ENCODE measurements at regions not wholly inside any gene's neighbourhood (a gene's known extent, or its start where the extent isn't known, plus 50 kb on each side); places are given as distances from the start of the nearest gene placed in this dataset.

- TF ChIP-seq GATA2 (IDR thresholded peaks at IDR 0.05; ENCODE audit: low read depth, low read length) (no peak), GATA3 (IDR thresholded peaks at IDR 0.05; ENCODE audit: low read depth, low read length) (no peak)
Measured at GRCh38 chr1:164443166-164443565, 115.8 kb upstream of the PBX1 start.
